Trophoblast cell (in vitro differentiated cells and primary cell): ENCODE measurements at regions not wholly inside any gene's neighbourhood (a gene's known extent, or its start where the extent isn't known, plus 50 kb on each side); places are given as distances from the start of the nearest gene placed in this dataset.

Source experiments
- DNase-seq, 2 donors: peaks; one replicate each; pipeline ENCODE4 v3.0.0-alpha.2; 2016
- H2AFZ ChIP-seq: 2 replicates; pipeline ENCODE4 v1.6.1; 2013; ENCODE audit warnings: low read length, moderate library complexity, mild to moderate bottlenecking; ENCODE audit not compliant: insufficient read depth, poor library complexity
- H2AK5ac ChIP-seq: 2 replicates; pipeline ENCODE4 v1.6.1; 2013; ENCODE audit warnings: mild to moderate bottlenecking, low read length
- H2BK120ac ChIP-seq: 2 replicates; pipeline ENCODE4 v1.6.1; 2013; ENCODE audit warnings: low read length, mild to moderate bottlenecking, moderate library complexity; ENCODE audit not compliant: insufficient read depth, poor library complexity
- H2BK12ac ChIP-seq: 2 replicates; pipeline ENCODE4 v1.6.1; 2013; ENCODE audit warnings: mild to moderate bottlenecking, low read length, moderate library complexity
- H2BK5ac ChIP-seq: 2 replicates; pipeline ENCODE4 v1.6.1; 2013; ENCODE audit warnings: low read length, low read depth, moderate library complexity, mild to moderate bottlenecking; ENCODE audit not compliant: poor library complexity
- H3K14ac ChIP-seq: 2 replicates; pipeline ENCODE4 v1.6.1; 2013; ENCODE audit warnings: mild to moderate bottlenecking, low read length
- H3K18ac ChIP-seq: 2 replicates; pipeline ENCODE4 v1.6.1; 2013; ENCODE audit warnings: mild to moderate bottlenecking, low read length
- H3K23ac ChIP-seq: 2 replicates; pipeline ENCODE4 v1.6.1; 2013; ENCODE audit warnings: low read length
- H3K27ac ChIP-seq: 2 replicates; pipeline ENCODE4 v1.5.1; 2013; ENCODE audit warnings: low read depth, mild to moderate bottlenecking, inconsistent platforms, low read length, moderate library complexity
- H3K27me3 ChIP-seq: 2 replicates; pipeline ENCODE4 v1.6.1; 2013; ENCODE audit warnings: inconsistent platforms, mild to moderate bottlenecking, low read length, moderate library complexity; ENCODE audit not compliant: insufficient read depth
- H3K36me3 ChIP-seq, 2 experiments: 1 replicate in 1 of 2; 2 replicates in 1 of 2; pipeline ENCODE4 v1.6.1; 2013; ENCODE audit warnings: low read length in 2 of 2, mild to moderate bottlenecking in 2 of 2, moderate library complexity in 1 of 2; ENCODE audit not compliant: insufficient read depth in 2 of 2, control insufficient read depth in 1 of 2
- H3K4ac ChIP-seq: 2 replicates; pipeline ENCODE4 v1.6.1; 2013; ENCODE audit warnings: low read depth, mild to moderate bottlenecking, low read length, moderate library complexity
- H3K4me1 ChIP-seq, 2 experiments: 1 replicate in 1 of 2; 2 replicates in 1 of 2; pipeline ENCODE4 v1.6.1; 2013; ENCODE audit warnings: low read length in 2 of 2, mild to moderate bottlenecking in 2 of 2, moderate library complexity in 1 of 2; ENCODE audit not compliant: insufficient read depth in 2 of 2, control insufficient read depth in 1 of 2
- H3K4me2 ChIP-seq: 2 replicates; pipeline ENCODE4 v1.6.1; 2013; ENCODE audit warnings: inconsistent platforms, mild to moderate bottlenecking, low read length, moderate library complexity
- H3K4me3 ChIP-seq: 2 replicates; pipeline ENCODE4 v1.5.1; 2013; ENCODE audit warnings: mild to moderate bottlenecking, low read depth, low read length, inconsistent platforms
- H3K79me1 ChIP-seq: one replicate; pipeline ENCODE4 v1.6.1; 2013; ENCODE audit warnings: low read length
- H3K79me2 ChIP-seq: 2 replicates; pipeline ENCODE4 v1.6.1; 2013; ENCODE audit warnings: low read length, mild to moderate bottlenecking; ENCODE audit not compliant: control insufficient read depth, insufficient read depth, poor library complexity
- H3K9ac ChIP-seq: 2 replicates; pipeline ENCODE4 v1.6.1; 2013; ENCODE audit warnings: mild to moderate bottlenecking, low read length
- H3K9me3 ChIP-seq: 2 replicates; pipeline ENCODE4 v1.6.1; 2013; ENCODE audit warnings: low read depth, mild to moderate bottlenecking, control low read depth, inconsistent platforms, low read length; ENCODE audit not compliant: insufficient read depth
- H4K12ac ChIP-seq: 2 replicates; pipeline ENCODE4 v1.6.1; 2013; ENCODE audit warnings: low read depth, mild to moderate bottlenecking, low read length, moderate library complexity
- H4K8ac ChIP-seq: 2 replicates; pipeline ENCODE4 v1.6.1; 2013; ENCODE audit warnings: low read depth, mild to moderate bottlenecking, low read length, moderate library complexity
- H4K91ac ChIP-seq: one replicate; pipeline ENCODE4 v1.6.1; 2013; ENCODE audit warnings: low read depth, mild to moderate bottlenecking, low read length, moderate library complexity
- WGBS: extraction: QIAGEN DNeasy Blood & Tissue Kit; methylation state at CpG from one replicate; pipeline ENCODE4 v1.1.7; 2013; ENCODE audit warnings: missing lambda C conversion rate; ENCODE audit not compliant: insufficient read length, insufficient coverage; ENCODE audit errors: extremely low coverage; 5-methylcytosine and 5-hydroxymethylcytosine counted together

- Histone ChIP-seq H3K9me3 (peaks cover 2% of the 10 kb centered on the region), H2AK5ac (no peak overlapping the region), H3K23ac (no peak overlapping the region)
These were observed 234.4 kb downstream of the NDUFA10 start for GRCh38 chr2:239790721-239791120.

GRCh38 chr2:239790313-239790712 lies 234.8 kb downstream of the NDUFA10 start:
- Histone ChIP-seq H4K91ac (no peak overlapping the region), H2BK12ac (no peak overlapping the region), H3K9me3 (peaks cover 2% of the 10 kb centered on the region), H3K9ac (no peak overlapping the region), H3K27me3 (no peaks in the 10 kb centered on the region), H3K18ac (no peak overlapping the region), H3K4me2 (no peak overlapping the region), H3K79me1 (no peaks in the 10 kb centered on the region), H4K8ac (no peak overlapping the region), H3K79me2 (no peaks in the 10 kb centered on the region), H2AK5ac (no peak overlapping the region), H3K4me3 (no peak overlapping the region), H3K14ac (no peak overlapping the region), H4K12ac (no peak overlapping the region), H3K23ac (no peak overlapping the region), H2AFZ (no peak overlapping the region), H3K4me1 (no peaks in the 10 kb centered on the region), H2BK120ac (no peak overlapping the region), H3K27ac (no peak overlapping the region), H3K36me3 (no peaks in the 10 kb centered on the region), H2BK5ac (no peak overlapping the region), H3K4ac (no peak overlapping the region)
- no peak for DNase-seq
- WGBS: no CpG with 5 or more reads among the region's 13 CpGs

More at GRCh38 chr2:239790721-239791120, 234.4 kb downstream of the NDUFA10 start:
- no peak for DNase-seq
- Histone ChIP-seq H3K79me1 (no peaks in the 10 kb centered on the region), H4K12ac (no peak overlapping the region), H3K18ac (no peak overlapping the region), H2AFZ (no peak overlapping the region), H3K4me1 (no peaks in the 10 kb centered on the region), H3K27ac (no peak overlapping the region), H4K91ac (no peak overlapping the region), H3K36me3 (no peaks in the 10 kb centered on the region), H3K79me2 (no peaks in the 10 kb centered on the region), H2BK120ac (no peak overlapping the region), H2BK5ac (no peak overlapping the region), H2BK12ac (no peak overlapping the region), H3K14ac (no peak overlapping the region), H3K4ac (no peak overlapping the region), H3K9ac (no peak overlapping the region), H3K27me3 (no peaks in the 10 kb centered on the region), H3K4me2 (no peak overlapping the region), H3K4me3 (no peak overlapping the region), H4K8ac (no peak overlapping the region)
- WGBS: no CpG with 5 or more reads among the region's 9 CpGs

- H4K8ac ChIP-seq: no peak overlapping the region
- no peak for DNase-seq
- H4K12ac ChIP-seq: no peak overlapping the region
- no peak overlapping the region for H4K91ac ChIP-seq
- H2BK120ac ChIP-seq: no peak overlapping the region
- H3K14ac ChIP-seq: no peak overlapping the region
- H3K79me1 ChIP-seq: no peaks in the 10 kb centered on the region
- H3K4me2 ChIP-seq: no peak overlapping the region
- no CpG with 5 or more reads among the region's 8 CpGs for WGBS
- no peaks in the 10 kb centered on the region for H3K4me1 ChIP-seq
- H3K18ac ChIP-seq: no peak overlapping the region
- H3K27ac ChIP-seq: no peak overlapping the region
- no peak overlapping the region for H3K9ac ChIP-seq
- no peaks in the 10 kb centered on the region for H3K27me3 ChIP-seq
- no peak overlapping the region for H2BK12ac ChIP-seq
- H3K4ac ChIP-seq: no peak overlapping the region
- H2BK5ac ChIP-seq: no peak overlapping the region
- H3K36me3 ChIP-seq: no peaks in the 10 kb centered on the region
- H3K23ac ChIP-seq: no peak overlapping the region
- no peak overlapping the region for H2AFZ ChIP-seq
- no peaks in the 10 kb centered on the region for H3K79me2 ChIP-seq
- no peak overlapping the region for H2AK5ac ChIP-seq
- no peak overlapping the region for H3K4me3 ChIP-seq
- H3K9me3 ChIP-seq: peaks cover 2% of the 10 kb centered on the region
These were observed 235.4 kb downstream of the NDUFA10 start for GRCh38 chr2:239789711-239790110.

- no peaks in the 10 kb centered on the region for H3K36me3 ChIP-seq
- no peak overlapping the region for H2BK120ac ChIP-seq
- no peak overlapping the region for H2AK5ac ChIP-seq
- no peak overlapping the region for H2BK12ac ChIP-seq
- no peak overlapping the region for H3K4me3 ChIP-seq
- no CpG with 5 or more reads among the region's 6 CpGs for WGBS
- H3K27ac ChIP-seq: no peak overlapping the region
- H3K9ac ChIP-seq: no peak overlapping the region
- H3K27me3 ChIP-seq: no peaks in the 10 kb centered on the region
- H3K14ac ChIP-seq: no peak overlapping the region
- H3K18ac ChIP-seq: no peak overlapping the region
- H3K23ac ChIP-seq: no peak overlapping the region
- no peak overlapping the region for H3K4me2 ChIP-seq
- no peak overlapping the region for H4K12ac ChIP-seq
- DNase-seq: no peak
- H3K9me3 ChIP-seq: peaks cover 2% of the 10 kb centered on the region
- no peak overlapping the region for H4K91ac ChIP-seq
- H3K4me1 ChIP-seq: no peaks in the 10 kb centered on the region
- no peaks in the 10 kb centered on the region for H3K79me1 ChIP-seq
- no peak overlapping the region for H4K8ac ChIP-seq
- no peak overlapping the region for H2BK5ac ChIP-seq
- H3K79me2 ChIP-seq: no peaks in the 10 kb centered on the region
- H2AFZ ChIP-seq: no peak overlapping the region
- no peak overlapping the region for H3K4ac ChIP-seq
These were observed 236.5 kb downstream of the NDUFA10 start for GRCh38 chr2:239788576-239789098.
